CD4-positive, alpha-beta T cell (primary cell): ENCODE measurements at regions not wholly inside any gene's neighbourhood (a gene's known extent, or its start where the extent isn't known, plus 50 kb on each side); places are given as distances from the start of the nearest gene placed in this dataset.
"Not testable (repeated sequence)": the region's sequence is repeated elsewhere in the genome, so short reads cannot be mapped to it uniquely, and the experiment has no call there.

Experiments
- ATAC-seq: fragments of 200-7000 bp; cut with Tn5 transposase; one replicate; pipeline ENCODE4 v1.10.0; 2022; ENCODE audit warnings: mild to moderate bottlenecking; ENCODE audit not compliant: poor library complexity
- CTCF ChIA-PET: fragments of 350-600 bp; sonication (Branson Sonifier 250); formaldehyde crosslinking; loops from one replicate; lab custom pipeline; 2021; ENCODE audit warnings: antibody characterized with exemption, inconsistent platforms; lab: Charles Lee
- POLR2A ChIA-PET: fragments of 350-600 bp; sonication (Branson Sonifier 250); formaldehyde crosslinking; loops from one replicate; lab custom pipeline; 2021; ENCODE audit warnings: antibody characterized with exemption, inconsistent platforms; lab: Charles Lee
- DNase-seq, 14 experiments: peaks; one replicate each; pipeline ENCODE4 v3.0.0-alpha.2; 2013 to 2020; ENCODE audit warnings: mixed read lengths in 2 of 14
- H3K27ac ChIP-seq, 2 donors: one replicate each; pipeline versions ENCODE4 v1.5.1 to v1.7.0; 2013; ENCODE audit warnings: low read length in 2 of 2, low read depth in 1 of 2, mild to moderate bottlenecking in 1 of 2
- H3K27me3 ChIP-seq, 2 experiments: 1 replicate in 1 of 2; 2 replicates in 1 of 2; pipeline versions ENCODE4 v1.6.1 to v1.7.0; 2013; ENCODE audit warnings: low read length in 2 of 2, control low read depth in 1 of 2, mild to moderate bottlenecking in 1 of 2, moderate library complexity in 1 of 2; ENCODE audit not compliant: insufficient read depth in 2 of 2, control insufficient read depth in 1 of 2
- H3K36me3 ChIP-seq: one replicate; pipeline ENCODE4 v1.6.1; 2013; ENCODE audit warnings: low read length, control low read depth; ENCODE audit not compliant: insufficient read depth
- H3K4me1 ChIP-seq: one replicate; pipeline ENCODE4 v1.6.1; 2013; ENCODE audit warnings: low read length, control low read depth; ENCODE audit not compliant: insufficient read depth
- H3K4me3 ChIP-seq: one replicate; pipeline ENCODE4 v1.5.1; 2013; ENCODE audit warnings: mild to moderate bottlenecking, low read length, moderate library complexity
- H3K9me3 ChIP-seq, 2 experiments: 1 replicate in 1 of 2; 2 replicates in 1 of 2; pipeline versions ENCODE4 v1.6.1 to v1.7.0; 2013; ENCODE audit warnings: low read length in 2 of 2, mild to moderate bottlenecking in 2 of 2, control low read depth in 1 of 2, moderate library complexity in 1 of 2; ENCODE audit not compliant: control insufficient read depth in 1 of 2, insufficient read depth in 1 of 2
- H3K27ac Mint-ChIP-seq: one replicate; pipeline ENCODE4 v1.8.0; 2020; ENCODE audit warnings: mixed read lengths
- H3K27me3 Mint-ChIP-seq: one replicate; pipeline ENCODE4 v1.8.0; 2021; ENCODE audit warnings: mixed read lengths
- H3K36me3 Mint-ChIP-seq: one replicate; pipeline ENCODE4 v1.8.0; 2021; ENCODE audit warnings: low read depth, mixed read lengths
- H3K4me1 Mint-ChIP-seq: one replicate; pipeline ENCODE4 v1.8.0; 2021; ENCODE audit warnings: low read depth, mixed read lengths
- H3K4me3 Mint-ChIP-seq: one replicate; pipeline ENCODE4 v1.8.0; 2020; ENCODE audit warnings: mild to moderate bottlenecking, mixed read lengths
- H3K9me3 Mint-ChIP-seq: one replicate; pipeline ENCODE4 v1.8.0; 2020; ENCODE audit warnings: mixed read lengths
- CTCF ChIP-seq: fragments of 200-600 bp; IDR thresholded peaks from one replicate; pipeline ENCODE4 v1.8.0; 2022; ENCODE audit warnings: antibody characterized with exemption, mild to moderate bottlenecking
- intact Hi-C, 2 experiments: fragments of 100-400 bp; cut with DNase I in 1 of 2; cut with micrococcal nuclease in 1 of 2; formaldehyde crosslinking; loops; one replicate each; pipeline versions ENCODE4 v1.15.1 to v1.9.0; 2023 to 2025; cut with DNase I, micrococcal nuclease

- CTCF ChIA-PET: no interaction called here
Observed at GRCh38 chrX:109077788-109078187, 341.4 kb upstream of the IRS4 start.

GRCh38 chrX:109054181-109054581, 317.8 kb upstream of the IRS4 start:
- H3K9me3 ChIP-seq, H3K36me3 ChIP-seq, H3K27me3 Mint-ChIP-seq, H3K27ac ChIP-seq, H3K27me3 ChIP-seq, H3K4me1 Mint-ChIP-seq, H3K9me3 Mint-ChIP-seq, H3K36me3 Mint-ChIP-seq, H3K4me3 ChIP-seq, ATAC-seq, H3K4me3 Mint-ChIP-seq, intact Hi-C loops, H3K4me1 ChIP-seq, POLR2A ChIA-PET, H3K27ac Mint-ChIP-seq: not testable (repeated sequence)
- CTCF ChIA-PET: interaction anchor here (0.6 kb wide), 1 partner anchor 84 kb away, joined by 3 read pairs; no protein-coding TSS in a partner anchor
- peak in 3 of 14 experiments; percentile 2 to 8 (median 4) for DNase-seq

More at GRCh38 chrX:109077788-109078187, 341.4 kb upstream of the IRS4 start:
- Mint-ChIP-seq H3K36me3 (no peaks in the 10 kb centered on the region), H3K4me3 (no peak overlapping the region), H3K27me3 (no peaks in the 10 kb centered on the region), H3K9me3 (peaks cover 6% of the 10 kb centered on the region), H3K27ac (no peak overlapping the region), H3K4me1 (no peaks in the 10 kb centered on the region)
- no peaks in the 10 kb centered on the region for H3K9me3 ChIP-seq
- H3K27ac ChIP-seq: no peak overlapping the region
- H3K27me3 ChIP-seq: no peaks in the 10 kb centered on the region
- no peak overlapping the region for H3K4me3 ChIP-seq
- no peaks in the 10 kb centered on the region for H3K4me1 ChIP-seq
- DNase-seq (no peak), ATAC-seq (no peak)
- intact Hi-C loops: no loop called here
- no peaks in the 10 kb centered on the region for H3K36me3 ChIP-seq
- POLR2A ChIA-PET: no interaction called here
- no peak for TF ChIP-seq CTCF

GRCh38 chrX:109049903-109050302, 313.5 kb upstream of the IRS4 start:
- ChIA-PET POLR2A (no interaction called here), CTCF (no interaction called here)
- Histone ChIP-seq H3K4me3 (no peak overlapping the region), H3K4me1 (no peaks in the 10 kb centered on the region), H3K9me3 (no peaks in the 10 kb centered on the region), H3K27me3 (no peaks in the 10 kb centered on the region), H3K27ac (no peak overlapping the region), H3K36me3 (no peaks in the 10 kb centered on the region)
- peaks cover 2% of the 10 kb centered on the region for H3K9me3 Mint-ChIP-seq
- ATAC-seq (no peak), DNase-seq (no peak)
- H3K27me3 Mint-ChIP-seq: no peaks in the 10 kb centered on the region
- no peaks in the 10 kb centered on the region for H3K4me1 Mint-ChIP-seq
- H3K36me3 Mint-ChIP-seq: no peaks in the 10 kb centered on the region
- intact Hi-C loops: no loop called here
- no peak overlapping the region for H3K4me3 Mint-ChIP-seq
- H3K27ac Mint-ChIP-seq: no peak overlapping the region
- no peak for TF ChIP-seq CTCF

- Histone ChIP-seq H3K27ac (no peak overlapping the region), H3K36me3 (no peaks in the 10 kb centered on the region), H3K9me3 (no peaks in the 10 kb centered on the region), H3K4me3 (no peak overlapping the region), H3K27me3 (no peaks in the 10 kb centered on the region), H3K4me1 (no peaks in the 10 kb centered on the region)
- Mint-ChIP-seq H3K27ac (no peak overlapping the region), H3K4me3 (no peak overlapping the region), H3K4me1 (no peaks in the 10 kb centered on the region), H3K9me3 (peaks cover 2% of the 10 kb centered on the region), H3K36me3 (no peaks in the 10 kb centered on the region), H3K27me3 (no peaks in the 10 kb centered on the region)
- ChIA-PET POLR2A (no interaction called here), CTCF (no interaction called here)
- intact Hi-C loops: no loop called here
- no peak for DNase-seq
- ATAC-seq: no peak
- no peak for TF ChIP-seq CTCF
Observed at GRCh38 chrX:109049416-109049815, 313.1 kb upstream of the IRS4 start.
